Mesenchymal stem cell (in vitro differentiated cells and primary cell): ENCODE measurements at regions not wholly inside any gene's neighbourhood (a gene's known extent, or its start where the extent isn't known, plus 50 kb on each side); places are given as distances from the start of the nearest gene placed in this dataset.
"Not testable (repeated sequence)": the region's sequence is repeated elsewhere in the genome, so short reads cannot be mapped to it uniquely, and the experiment has no call there.

Experiments used
- DNase-seq: peaks from one replicate; pipeline ENCODE4 v3.0.0-alpha.2; 2013
- H2AFZ ChIP-seq: one replicate; pipeline ENCODE4 v1.6.1; 2013; ENCODE audit warnings: low read depth, mild to moderate bottlenecking, control low read depth, inconsistent platforms, low read length, moderate library complexity
- H2AK5ac ChIP-seq: 2 replicates; pipeline ENCODE4 v1.6.1; 2013; ENCODE audit warnings: low read length, moderate library complexity, mild to moderate bottlenecking, inconsistent platforms; ENCODE audit not compliant: severe bottlenecking
- H2BK120ac ChIP-seq: one replicate; pipeline ENCODE4 v1.6.1; 2013; ENCODE audit warnings: low read depth, mild to moderate bottlenecking, inconsistent platforms, low read length, moderate library complexity
- H2BK12ac ChIP-seq, 2 experiments: one replicate each; pipeline ENCODE4 v1.6.1; 2013; ENCODE audit warnings: inconsistent platforms in 2 of 2, low read length in 2 of 2, mild to moderate bottlenecking in 2 of 2, moderate library complexity in 2 of 2, control low read depth in 1 of 2
- H2BK15ac ChIP-seq: one replicate; pipeline ENCODE4 v1.6.1; 2013; ENCODE audit warnings: mild to moderate bottlenecking, low read depth, inconsistent platforms; ENCODE audit not compliant: poor library complexity, severe bottlenecking
- H2BK5ac ChIP-seq: 2 replicates; pipeline ENCODE4 v1.6.1; 2013; ENCODE audit warnings: low read depth, mild to moderate bottlenecking, low read length, control low read depth, inconsistent platforms; ENCODE audit not compliant: poor library complexity, severe bottlenecking
- H3K14ac ChIP-seq, 2 experiments: one replicate each; pipeline ENCODE4 v1.6.1; 2013; ENCODE audit warnings: inconsistent platforms in 2 of 2, low read length in 2 of 2, control low read depth in 1 of 2, mild to moderate bottlenecking in 1 of 2, moderate library complexity in 1 of 2
- H3K18ac ChIP-seq, 2 experiments: one replicate each; pipeline ENCODE4 v1.6.1; 2013; ENCODE audit warnings: inconsistent platforms in 2 of 2, low read length in 2 of 2, control low read depth in 1 of 2, low read depth in 1 of 2, mild to moderate bottlenecking in 1 of 2
- H3K23ac ChIP-seq, 2 experiments: one replicate each; pipeline ENCODE4 v1.6.1; 2013; ENCODE audit warnings: inconsistent platforms in 2 of 2, low read length in 2 of 2, mild to moderate bottlenecking in 2 of 2, moderate library complexity in 2 of 2, control low read depth in 1 of 2
- H3K27ac ChIP-seq: 2 replicates; pipeline ENCODE4 v1.5.1; 2013; ENCODE audit warnings: mild to moderate bottlenecking, moderate library complexity, low read length, control low read depth, inconsistent platforms; ENCODE audit not compliant: poor library complexity, severe bottlenecking
- H3K27me3 ChIP-seq, 2 experiments: 2 replicates each; pipeline versions ENCODE4 v1.6.1 to v1.7.0; 2013; ENCODE audit warnings: low read length in 2 of 2, mild to moderate bottlenecking in 2 of 2, moderate library complexity in 2 of 2, control low read depth in 1 of 2, inconsistent platforms in 1 of 2; ENCODE audit not compliant: control insufficient read depth in 1 of 2, insufficient read depth in 1 of 2
- H3K36me3 ChIP-seq, 2 experiments: 2 replicates each; pipeline versions ENCODE4 v1.6.1 to v1.7.0; 2013; ENCODE audit warnings: low read length in 2 of 2, control low read depth in 1 of 2, inconsistent platforms in 1 of 2, low read depth in 1 of 2, mild to moderate bottlenecking in 1 of 2; ENCODE audit not compliant: insufficient read depth in 2 of 2, control insufficient read depth in 1 of 2
- H3K4ac ChIP-seq, 2 experiments: one replicate each; pipeline ENCODE4 v1.6.1; 2013; ENCODE audit warnings: inconsistent platforms in 2 of 2, low read length in 2 of 2, mild to moderate bottlenecking in 2 of 2, moderate library complexity in 2 of 2, control low read depth in 1 of 2, low read depth in 1 of 2
- H3K4me1 ChIP-seq: 2 replicates; pipeline ENCODE4 v1.6.1; 2013; ENCODE audit warnings: low read depth, low read length, control low read depth; ENCODE audit not compliant: control insufficient read depth, insufficient read depth
- H3K4me2 ChIP-seq: 2 replicates; pipeline ENCODE4 v1.6.1; 2013; ENCODE audit warnings: low read length, mild to moderate bottlenecking, inconsistent platforms; ENCODE audit not compliant: poor library complexity, severe bottlenecking
- H3K4me3 ChIP-seq, 2 experiments: 2 replicates each; pipeline versions ENCODE4 v1.5.1 to v1.7.0; 2013; ENCODE audit warnings: low read length in 2 of 2, mild to moderate bottlenecking in 2 of 2, control low read depth in 1 of 2, low read depth in 1 of 2; ENCODE audit not compliant: insufficient read depth in 1 of 2
- H3K79me1 ChIP-seq: replicated peaks from 2 replicates; pipeline ENCODE4 v1.6.1; 2013; ENCODE audit warnings: mild to moderate bottlenecking, control low read depth, low read length, inconsistent platforms; ENCODE audit not compliant: poor library complexity, severe bottlenecking
- H3K9ac ChIP-seq: 2 replicates; pipeline ENCODE4 v1.7.0; 2013; ENCODE audit warnings: mild to moderate bottlenecking, low read length, moderate library complexity
- H3K9me3 ChIP-seq: 2 replicates; pipeline ENCODE4 v1.7.0; 2013; ENCODE audit warnings: mild to moderate bottlenecking, low read length; ENCODE audit not compliant: control insufficient read depth
- H4K8ac ChIP-seq: one replicate; pipeline ENCODE4 v1.6.1; 2013; ENCODE audit warnings: inconsistent platforms, mild to moderate bottlenecking, low read length, moderate library complexity
- H4K91ac ChIP-seq: one replicate; pipeline ENCODE4 v1.6.1; 2013; ENCODE audit warnings: mild to moderate bottlenecking, low read length, inconsistent platforms
- WGBS: methylation state at CpG from one replicate; pipeline ENCODE4 v1.1.7; 2013; ENCODE audit warnings: mixed read lengths; 5-methylcytosine and 5-hydroxymethylcytosine counted together

DNA sequence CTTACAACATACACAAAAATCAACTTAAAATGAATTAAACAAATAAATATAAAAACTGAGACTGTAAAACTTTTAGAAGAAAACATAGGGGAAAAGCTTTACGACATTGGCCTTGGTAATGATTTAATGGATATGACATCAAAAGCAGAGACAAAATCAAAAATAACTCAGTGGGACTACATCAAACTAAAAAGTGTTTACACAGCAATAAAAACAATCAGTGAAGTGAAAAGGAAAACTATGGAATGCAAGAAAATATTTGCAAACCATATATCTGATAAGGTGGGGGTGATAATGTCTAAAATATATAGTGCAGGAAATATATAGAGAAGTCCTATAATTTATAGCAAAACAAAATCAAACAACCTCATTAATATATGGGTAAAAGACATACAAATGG is 364.4 kb upstream of the INTU start:
- H3K23ac ChIP-seq: no peak overlapping the region
- no peaks in the 10 kb centered on the region for H3K36me3 ChIP-seq
- H3K27ac ChIP-seq: no peak overlapping the region
- no peak overlapping the region for H4K8ac ChIP-seq
- no peak overlapping the region for H3K9ac ChIP-seq
- H3K4me2 ChIP-seq: no peak overlapping the region
- no peak overlapping the region for H3K4ac ChIP-seq
- no peak overlapping the region for H2BK120ac ChIP-seq
- no peak overlapping the region for H3K4me3 ChIP-seq
- H3K27me3 ChIP-seq: no peaks in the 10 kb centered on the region
- no peak overlapping the region for H4K91ac ChIP-seq
- H3K14ac ChIP-seq: no peak overlapping the region
- no peaks in the 10 kb centered on the region for H3K79me1 ChIP-seq
- H3K9me3 ChIP-seq: peaks cover 4% of the 10 kb centered on the region
- no peak overlapping the region for H2BK12ac ChIP-seq
- no peak for DNase-seq
- H2AK5ac ChIP-seq: no peak overlapping the region
- WGBS: no CpG with 5 or more reads among the region's 1 CpG
- H2BK5ac ChIP-seq: no peak overlapping the region
- H2BK15ac ChIP-seq: no peak overlapping the region
- H2AFZ ChIP-seq: no peak overlapping the region
- H3K18ac ChIP-seq: no peak overlapping the region
- no peaks in the 10 kb centered on the region for H3K4me1 ChIP-seq

DNA sequence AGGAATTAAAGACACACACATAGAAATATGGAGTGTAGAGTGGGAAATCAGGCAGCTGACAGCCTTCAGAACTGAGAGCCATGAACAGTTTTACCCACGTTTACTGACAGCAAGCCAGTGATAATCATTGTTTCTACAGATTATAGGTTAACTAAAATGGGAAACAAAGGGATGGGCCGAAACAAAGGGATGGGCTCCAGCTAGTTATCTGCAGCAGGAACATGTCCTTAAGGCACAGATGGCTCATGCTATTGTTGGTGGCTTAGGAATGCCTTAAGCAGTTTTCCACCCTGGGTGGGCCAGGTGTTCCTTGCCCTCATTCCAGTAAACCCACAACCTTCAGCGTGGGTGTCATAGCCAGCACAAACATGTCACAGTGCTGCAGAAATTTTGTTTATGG is 355.7 kb upstream of the INTU start:
- not testable (repeated sequence) for H3K27ac ChIP-seq, H3K79me1 ChIP-seq, H2AFZ ChIP-seq, H2BK12ac ChIP-seq, H3K4me3 ChIP-seq, H3K14ac ChIP-seq, H3K4ac ChIP-seq, H2BK120ac ChIP-seq, H3K4me1 ChIP-seq, H3K4me2 ChIP-seq, H2AK5ac ChIP-seq, H3K27me3 ChIP-seq, H2BK15ac ChIP-seq, H3K23ac ChIP-seq, H4K91ac ChIP-seq, H3K9ac ChIP-seq, H3K18ac ChIP-seq, H3K36me3 ChIP-seq, H2BK5ac ChIP-seq, H4K8ac ChIP-seq, DNase-seq
- H3K9me3 ChIP-seq: peaks cover 23% of the 10 kb centered on the region
- WGBS: 86% methylated on average over 3 of the region's 3 CpGs

DNA sequence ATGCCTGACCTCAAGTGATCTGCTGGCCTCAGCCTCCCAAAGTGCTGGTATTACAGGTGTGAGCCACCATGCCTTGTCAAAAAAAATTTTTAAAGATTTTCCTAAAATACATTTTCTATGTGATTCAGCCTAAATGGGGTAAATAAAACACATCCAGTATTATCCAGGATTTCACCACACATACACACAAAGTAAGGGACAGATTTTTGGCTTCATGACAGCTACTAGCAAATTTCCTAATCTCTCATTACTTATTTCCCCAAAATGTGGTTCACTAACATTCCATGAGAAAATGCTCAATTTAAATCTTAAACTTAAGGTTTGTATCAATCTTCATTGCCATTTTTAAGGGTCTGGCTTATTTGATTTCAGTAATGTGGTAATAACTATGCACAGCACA is 348.5 kb upstream of the INTU start:
- Histone ChIP-seq H2AFZ (no peak overlapping the region), H2BK12ac (no peak overlapping the region), H4K8ac (no peak overlapping the region), H3K9ac (no peak overlapping the region), H3K4ac (no peak overlapping the region), H3K14ac (no peak overlapping the region), H3K23ac (no peak overlapping the region), H3K4me1 (no peaks in the 10 kb centered on the region), H3K79me1 (no peaks in the 10 kb centered on the region), H3K36me3 (no peaks in the 10 kb centered on the region), H2BK5ac (no peak overlapping the region), H3K4me3 (no peak overlapping the region), H3K4me2 (no peak overlapping the region), H4K91ac (no peak overlapping the region), H2AK5ac (no peak overlapping the region), H3K27ac (no peak overlapping the region), H2BK120ac (no peak overlapping the region), H3K18ac (no peak overlapping the region), H2BK15ac (no peak overlapping the region), H3K9me3 (peaks cover 2% of the 10 kb centered on the region), H3K27me3 (no peaks in the 10 kb centered on the region)
- DNase-seq: no peak

DNA sequence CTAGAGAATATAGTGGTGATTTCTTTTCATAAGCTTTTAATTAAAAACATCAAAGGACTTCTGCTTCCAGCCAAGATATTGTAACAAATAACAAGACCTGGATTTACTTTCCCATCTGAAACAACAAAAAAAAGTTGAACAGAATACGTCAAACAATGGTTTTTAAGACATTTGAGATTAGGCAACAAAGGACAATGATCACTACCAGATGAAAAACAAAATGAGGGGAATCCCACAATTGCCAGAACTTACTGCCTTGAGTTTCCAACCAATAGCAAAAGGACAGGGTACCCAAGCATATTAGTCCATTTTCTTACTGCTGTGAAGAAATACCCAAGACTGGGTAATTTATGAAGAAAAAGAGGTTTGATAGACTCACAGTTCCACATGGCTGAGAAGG is 341.4 kb upstream of the INTU start:
- Histone ChIP-seq H3K14ac (no peak overlapping the region), H3K4me3 (no peak overlapping the region), H3K4ac (no peak overlapping the region), H3K27ac (no peak overlapping the region), H3K4me1 (no peaks in the 10 kb centered on the region), H3K36me3 (no peaks in the 10 kb centered on the region), H3K9ac (no peak overlapping the region), H3K79me1 (no peaks in the 10 kb centered on the region), H2BK12ac (no peak overlapping the region), H2BK120ac (no peak overlapping the region), H3K4me2 (no peak overlapping the region), H2AK5ac (no peak overlapping the region), H3K27me3 (no peaks in the 10 kb centered on the region), H3K9me3 (peaks cover 12% of the 10 kb centered on the region), H3K23ac (no peak overlapping the region), H2BK15ac (no peak overlapping the region), H4K91ac (no peak overlapping the region), H2BK5ac (no peak overlapping the region), H3K18ac (no peak overlapping the region), H4K8ac (no peak overlapping the region), H2AFZ (no peak overlapping the region)
- DNase-seq: no peak
- 69% methylated on average over 1 of the region's 1 CpG for WGBS
